ENCODE measurements at regions not wholly inside any gene's neighbourhood (a gene's known extent, or its start where the extent isn't known, plus 50 kb on each side); places are given as distances from the start of the nearest gene placed in this dataset.

DNA sequence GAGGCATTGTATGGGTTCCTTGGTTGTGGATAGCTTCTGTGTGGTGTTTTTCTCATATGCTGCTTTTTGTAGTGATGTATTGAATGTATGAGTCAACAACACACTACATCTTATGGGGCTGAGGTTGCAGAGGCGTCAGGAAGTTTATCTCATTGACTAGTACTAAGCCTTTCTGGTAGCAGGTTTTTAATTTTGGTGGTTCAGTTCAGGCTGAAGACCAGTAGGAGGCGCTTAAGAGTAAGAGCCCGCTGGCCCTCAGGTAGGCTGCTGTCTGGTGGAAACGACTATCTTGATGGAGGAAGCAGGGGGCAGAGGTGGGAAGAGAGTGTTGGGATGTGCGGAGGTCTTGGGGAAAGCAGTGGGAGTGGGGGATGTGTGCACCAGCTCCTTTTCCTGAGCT lies 62.4 kb downstream of the RTP4 start:
- H3K4me3 ChIP-seq = no peak overlapping the region
- ATAC-seq (no peak), DNase-seq (no peak)
- no peaks in the 10 kb centered on the region for H3K9me3 ChIP-seq
- H3K27ac ChIP-seq = no peak overlapping the region
- H3K36me3 ChIP-seq (replicated peaks in 1 of 2; ENCODE audit: insufficient read depth in 1 of 2, low read depth in 2 of 2) = no peaks in the 10 kb centered on the region
- H3K27me3 ChIP-seq = no peaks in the 10 kb centered on the region
- no peak for TF ChIP-seq CTCF (IDR thresholded peaks at IDR 0.05)
- no peak for TF ChIP-seq POLR2A (IDR thresholded peaks at IDR 0.05)
- H3K4me1 ChIP-seq = no peaks in the 10 kb centered on the region
- intact Hi-C loops (cut with DNase I) = no loop called here
- WGBS, 2 donors = 22 to 27% methylated on average over 5 of the region's 5 CpGs

All from body of pancreas (tissue), 4 donors.